ENCODE measurements at regions not wholly inside any gene's neighbourhood (a gene's known extent, or its start where the extent isn't known, plus 50 kb on each side); places are given as distances from the start of the nearest gene placed in this dataset.

GRCh38 chr6:51386347-51386836 lies 567.7 kb downstream of the TFAP2B start:
- no peaks in the 10 kb centered on the region for H3K27me3 ChIP-seq (ENCODE audit: control insufficient read depth, insufficient read depth, low read length)
- H3K36me3 ChIP-seq (ENCODE audit: control insufficient read depth, insufficient read depth, low read length): no peaks in the 10 kb centered on the region
- H3K4me3 ChIP-seq (ENCODE audit: low read depth, low read length): no peak overlapping the region
- no peaks in the 10 kb centered on the region for H3K9me3 ChIP-seq (ENCODE audit: control insufficient read depth, low read length)
- no peaks in the 10 kb centered on the region for H3K79me2 ChIP-seq
- H3K9ac ChIP-seq: no peak overlapping the region
- H2AFZ ChIP-seq: no peak overlapping the region
- TF ChIP-seq CTCF (IDR thresholded peaks at IDR 0.05): no peak
- no peak overlapping the region for H3K27ac ChIP-seq
- H3K4me2 ChIP-seq (ENCODE audit: low read length): no peak overlapping the region
- no peaks in the 10 kb centered on the region for H3K4me1 ChIP-seq

GRCh38 chr6:51387907-51388306 lies 569.2 kb downstream of the TFAP2B start:
- Histone ChIP-seq H3K4me3 (ENCODE audit: low read depth, low read length) (no peak overlapping the region), H3K4me1 (no peaks in the 10 kb centered on the region), H3K79me2 (no peaks in the 10 kb centered on the region), H3K4me2 (ENCODE audit: low read length) (no peak overlapping the region), H2AFZ (no peak overlapping the region), H3K9me3 (ENCODE audit: control insufficient read depth, low read length) (no peaks in the 10 kb centered on the region), H3K27me3 (ENCODE audit: control insufficient read depth, insufficient read depth, low read length) (no peaks in the 10 kb centered on the region), H3K36me3 (ENCODE audit: control insufficient read depth, insufficient read depth, low read length) (no peaks in the 10 kb centered on the region), H3K9ac (no peak overlapping the region), H3K27ac (no peak overlapping the region)
- no peak for TF ChIP-seq CTCF (IDR thresholded peaks at IDR 0.05)

- Histone ChIP-seq H3K4me2 (ENCODE audit: low read length) (no peak overlapping the region), H3K9ac (no peak overlapping the region), H3K4me1 (no peaks in the 10 kb centered on the region), H3K9me3 (ENCODE audit: control insufficient read depth, low read length) (no peaks in the 10 kb centered on the region), H3K27me3 (ENCODE audit: control insufficient read depth, insufficient read depth, low read length) (no peaks in the 10 kb centered on the region), H3K79me2 (no peaks in the 10 kb centered on the region), H3K36me3 (ENCODE audit: control insufficient read depth, insufficient read depth, low read length) (no peaks in the 10 kb centered on the region), H2AFZ (no peak overlapping the region), H3K27ac (no peak overlapping the region), H3K4me3 (ENCODE audit: low read depth, low read length) (no peak overlapping the region)
- no peak for TF ChIP-seq CTCF (IDR thresholded peaks at IDR 0.05)
These were observed 575.4 kb downstream of the TFAP2B start for GRCh38 chr6:51394061-51394460.

GRCh38 chr6:51396583-51396982 lies 577.9 kb downstream of the TFAP2B start:
- TF ChIP-seq CTCF (IDR thresholded peaks at IDR 0.05): no peak
- Histone ChIP-seq H3K36me3 (ENCODE audit: control insufficient read depth, insufficient read depth, low read length) (no peaks in the 10 kb centered on the region), H3K9ac (no peak overlapping the region), H3K27ac (no peak overlapping the region), H3K4me2 (ENCODE audit: low read length) (no peak overlapping the region), H2AFZ (no peak overlapping the region), H3K4me3 (ENCODE audit: low read depth, low read length) (no peak overlapping the region), H3K27me3 (ENCODE audit: control insufficient read depth, insufficient read depth, low read length) (no peaks in the 10 kb centered on the region), H3K4me1 (no peaks in the 10 kb centered on the region), H3K79me2 (no peaks in the 10 kb centered on the region), H3K9me3 (ENCODE audit: control insufficient read depth, low read length) (no peaks in the 10 kb centered on the region)

GRCh38 chr6:51398064-51398705 lies 579.5 kb downstream of the TFAP2B start:
- TF ChIP-seq CTCF (IDR thresholded peaks at IDR 0.05): no peak
- no peaks in the 10 kb centered on the region for H3K36me3 ChIP-seq (ENCODE audit: control insufficient read depth, insufficient read depth, low read length)
- no peak overlapping the region for H2AFZ ChIP-seq
- H3K9me3 ChIP-seq (ENCODE audit: control insufficient read depth, low read length): no peaks in the 10 kb centered on the region
- no peak overlapping the region for H3K27ac ChIP-seq
- no peaks in the 10 kb centered on the region for H3K79me2 ChIP-seq
- no peaks in the 10 kb centered on the region for H3K4me1 ChIP-seq
- H3K27me3 ChIP-seq (ENCODE audit: control insufficient read depth, insufficient read depth, low read length): no peaks in the 10 kb centered on the region
- H3K9ac ChIP-seq: no peak overlapping the region
- H3K4me2 ChIP-seq (ENCODE audit: low read length): no peak overlapping the region
- H3K4me3 ChIP-seq (ENCODE audit: low read depth, low read length): no peak overlapping the region

Data from parathyroid adenoma (tissue), 2 donors.